ENCODE measurements at regions not wholly inside any gene's neighbourhood (a gene's known extent, or its start where the extent isn't known, plus 50 kb on each side); places are given as distances from the start of the nearest gene placed in this dataset.

DNA sequence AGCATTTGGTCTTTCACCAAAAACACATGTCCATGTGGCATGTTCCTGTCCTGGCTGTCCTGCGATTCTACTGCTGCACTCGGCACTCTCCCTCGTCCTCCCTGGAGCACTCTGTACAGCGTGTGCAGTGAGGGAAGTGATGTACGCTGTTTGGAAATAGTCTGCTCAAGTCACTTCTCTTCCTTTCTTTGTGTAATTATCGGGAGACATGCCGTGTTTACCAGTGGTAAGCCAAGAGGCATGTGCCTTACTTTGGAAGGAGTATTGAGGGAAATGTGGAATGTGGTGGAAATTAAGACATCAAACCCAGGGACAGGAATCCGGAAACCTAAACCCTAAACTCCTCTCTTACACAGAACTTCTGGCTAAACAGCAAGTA lies 268.5 kb upstream of the FOXQ1 start:
- DNase-seq (ENCODE audit: insufficient read length, low spot score), result no peak
- no peak for TF ChIP-seq POLR2AphosphoS5 (IDR thresholded peaks at IDR 0.05; ENCODE audit: low read depth, low read length)
- TF ChIP-seq POU2F2 (IDR thresholded peaks at IDR 0.05; ENCODE audit: low read depth, low read length), result no peak
- TF ChIP-seq SPI1 (IDR thresholded peaks at IDR 0.05; ENCODE audit: low read depth, low read length), result no peak
- no peak for TF ChIP-seq TAF1 (IDR thresholded peaks at IDR 0.05; ENCODE audit: low read depth, low read length)
- no peak for TF ChIP-seq PAX5 (IDR thresholded peaks at IDR 0.05; ENCODE audit: insufficient read depth, low read length, severe bottlenecking)
- no peak for TF ChIP-seq POLR2A (IDR thresholded peaks at IDR 0.05; ENCODE audit: low read depth, low read length)
- FAIRE-seq, result no peak

DNA sequence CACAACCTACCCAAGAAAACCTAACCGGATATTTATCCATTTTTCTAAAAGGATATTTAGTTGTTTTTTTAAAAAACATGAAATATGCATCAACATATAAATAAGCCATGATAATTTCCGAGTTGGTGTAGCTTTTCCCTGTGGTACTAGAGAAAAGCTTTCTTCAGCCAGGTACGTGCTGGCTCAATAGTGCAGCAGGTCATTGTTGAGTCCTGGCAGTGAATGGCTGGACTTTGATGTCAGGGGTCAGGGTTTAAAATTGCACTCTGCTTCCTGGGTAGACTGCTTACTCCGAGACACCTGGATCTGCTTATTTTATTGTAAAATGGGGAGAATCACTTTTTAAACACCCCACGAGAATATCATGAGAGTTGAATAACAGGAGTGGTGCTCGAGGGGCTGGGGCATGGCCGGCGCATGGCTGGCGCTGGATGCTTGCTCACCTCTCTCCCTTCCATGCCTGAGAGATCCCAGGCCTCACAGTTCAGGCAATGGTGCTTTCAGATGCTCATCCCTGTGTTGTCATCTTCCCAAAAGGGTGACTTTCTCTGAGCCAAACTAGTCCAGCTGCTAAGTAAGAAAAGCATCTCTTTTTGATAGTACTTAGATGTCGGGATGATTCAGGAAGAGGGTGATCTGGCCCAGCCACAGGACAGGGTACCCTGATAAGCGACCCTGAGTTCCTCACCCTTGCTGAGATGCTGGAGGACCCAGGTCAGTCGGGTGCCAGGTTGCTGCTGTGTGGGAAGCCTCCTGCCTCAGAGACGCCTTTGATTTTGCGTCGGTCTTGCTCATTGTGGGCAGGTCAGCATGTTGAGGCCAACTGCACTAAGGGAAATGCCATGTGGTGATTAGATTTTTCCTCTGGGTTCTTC lies 269.1 kb upstream of the FOXQ1 start:
- no peak for TF ChIP-seq POLR2A (IDR thresholded peaks at IDR 0.05; ENCODE audit: low read depth, low read length)
- no peak for TF ChIP-seq SPI1 (IDR thresholded peaks at IDR 0.05; ENCODE audit: low read depth, low read length)
- DNase-seq (ENCODE audit: insufficient read length, low spot score) (no peak), FAIRE-seq (no peak)

DNA sequence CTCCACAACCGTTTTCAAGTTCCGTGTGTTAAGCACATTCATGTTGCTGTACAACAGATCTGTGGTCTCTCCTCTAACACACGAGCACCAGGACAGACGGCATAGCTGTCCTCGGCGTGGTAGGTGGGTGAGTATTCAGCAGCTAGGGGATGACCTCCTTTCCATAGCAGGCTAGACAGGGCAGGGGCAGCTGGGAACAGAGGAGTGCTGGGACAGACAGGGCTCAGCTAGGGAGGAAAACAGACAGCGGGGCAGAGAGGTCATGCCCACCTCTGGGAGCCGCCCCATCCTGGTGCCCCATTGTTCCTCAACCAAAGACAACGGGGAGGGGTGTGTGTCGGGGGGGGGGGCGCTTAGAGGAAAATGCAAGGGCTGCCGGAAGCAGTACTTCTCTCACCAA lies 271.5 kb upstream of the FOXQ1 start:
- TF ChIP-seq TAF1 (IDR thresholded peaks at IDR 0.05; ENCODE audit: low read depth, low read length) (no peak), PAX5 (IDR thresholded peaks at IDR 0.05; ENCODE audit: insufficient read depth, low read length, severe bottlenecking) (no peak), SPI1 (IDR thresholded peaks at IDR 0.05; ENCODE audit: low read depth, low read length) (no peak), POU2F2 (IDR thresholded peaks at IDR 0.05; ENCODE audit: low read depth, low read length) (no peak), POLR2AphosphoS5 (IDR thresholded peaks at IDR 0.05; ENCODE audit: low read depth, low read length) (no peak), POLR2A (IDR thresholded peaks at IDR 0.05; ENCODE audit: low read depth, low read length) (no peak)
- no peak for FAIRE-seq
- DNase-seq (ENCODE audit: insufficient read length, low spot score), result no peak

DNA sequence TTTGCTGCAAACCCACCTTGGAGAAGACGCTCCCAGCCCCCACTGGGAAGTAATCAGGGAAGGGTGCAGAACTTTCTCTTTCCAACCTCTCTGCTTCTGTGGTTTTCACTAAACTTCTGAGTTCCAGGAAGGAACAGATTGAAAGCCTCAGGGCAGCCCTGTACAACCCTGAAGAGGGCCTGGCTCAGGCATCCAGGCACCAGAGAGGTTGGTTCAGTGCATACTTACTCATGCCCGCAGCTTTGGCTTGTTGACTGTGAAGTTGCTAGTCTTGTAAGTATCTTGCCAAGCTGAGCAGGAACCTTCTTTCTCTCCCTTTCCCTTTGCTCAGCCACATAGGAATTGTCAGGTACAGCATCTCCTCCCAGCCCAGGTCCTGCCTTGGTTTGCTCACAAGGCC lies 272.2 kb upstream of the FOXQ1 start:
- TF ChIP-seq PAX5 (IDR thresholded peaks at IDR 0.05; ENCODE audit: insufficient read depth, low read length, severe bottlenecking) (no peak), POLR2AphosphoS5 (IDR thresholded peaks at IDR 0.05; ENCODE audit: low read depth, low read length) (no peak), TAF1 (IDR thresholded peaks at IDR 0.05; ENCODE audit: low read depth, low read length) (no peak), SPI1 (IDR thresholded peaks at IDR 0.05; ENCODE audit: low read depth, low read length) (no peak), POU2F2 (IDR thresholded peaks at IDR 0.05; ENCODE audit: low read depth, low read length) (no peak), POLR2A (IDR thresholded peaks at IDR 0.05; ENCODE audit: low read depth, low read length) (no peak)
- DNase-seq (ENCODE audit: insufficient read length, low spot score) (no peak), FAIRE-seq (no peak)

DNA sequence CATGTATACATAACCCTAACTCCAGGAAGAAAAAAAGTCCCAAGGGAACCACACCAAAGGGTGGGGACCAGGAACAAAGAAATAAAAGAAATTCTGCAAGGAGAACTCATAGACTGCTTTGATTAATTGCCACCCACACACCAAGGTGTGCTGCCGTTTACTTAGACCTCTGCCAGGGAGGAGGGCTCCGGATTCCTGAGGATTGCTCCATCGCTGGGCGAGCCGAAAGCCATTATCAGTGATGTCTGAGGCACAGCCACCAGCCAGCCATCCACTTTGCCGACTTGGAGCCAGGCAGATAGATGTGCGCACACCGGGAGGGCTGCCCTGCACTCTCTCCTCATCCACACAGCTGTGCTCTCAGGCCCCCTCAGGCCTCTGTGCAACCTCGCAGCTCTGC lies 272.7 kb upstream of the FOXQ1 start:
- FAIRE-seq (no peak), DNase-seq (ENCODE audit: insufficient read length, low spot score) (no peak)
- TF ChIP-seq SPI1 (IDR thresholded peaks at IDR 0.05; ENCODE audit: low read depth, low read length), result no peak
- no peak for TF ChIP-seq POU2F2 (IDR thresholded peaks at IDR 0.05; ENCODE audit: low read depth, low read length)
- no peak for TF ChIP-seq POLR2A (IDR thresholded peaks at IDR 0.05; ENCODE audit: low read depth, low read length)
- TF ChIP-seq POLR2AphosphoS5 (IDR thresholded peaks at IDR 0.05; ENCODE audit: low read depth, low read length), result no peak

DNA sequence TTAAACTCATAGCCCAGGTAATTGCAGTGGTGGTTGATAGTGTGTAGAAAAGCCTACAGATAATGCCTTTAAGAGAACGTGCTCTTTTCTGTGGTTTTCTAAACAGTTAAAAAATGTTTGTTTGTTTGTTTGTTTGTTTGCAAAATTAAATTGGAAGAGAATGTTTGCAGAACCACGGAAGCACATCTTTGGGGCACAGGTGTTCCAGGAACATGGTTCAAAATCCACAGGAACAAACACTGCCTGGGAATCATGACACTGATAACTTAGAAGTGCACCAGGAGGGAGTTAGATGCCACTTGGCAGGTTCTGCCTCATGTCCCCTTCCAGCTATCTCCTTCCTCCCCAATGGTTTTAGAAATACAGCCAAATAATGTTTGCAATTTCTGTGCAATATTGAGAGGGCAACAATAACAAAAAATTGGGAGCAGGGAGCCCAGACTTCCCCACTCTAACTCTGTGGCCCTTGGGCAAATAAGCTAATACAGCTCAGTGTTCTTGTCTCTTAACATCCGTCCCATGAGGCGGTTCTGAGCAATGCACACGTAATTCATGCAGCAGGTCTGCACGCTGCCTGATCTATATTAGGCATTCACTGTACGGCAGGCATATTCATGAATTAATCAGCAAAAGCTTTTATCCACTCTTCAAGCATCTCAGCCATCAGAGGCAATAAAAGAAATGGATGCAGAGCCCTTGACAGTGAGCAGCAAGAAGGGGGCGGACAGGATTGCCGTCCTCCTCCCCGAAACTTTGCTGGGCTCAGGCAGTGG lies 274.3 kb upstream of the FOXQ1 start:
- no peak for FAIRE-seq
- TF ChIP-seq SPI1 (IDR thresholded peaks at IDR 0.05; ENCODE audit: low read depth, low read length) (no peak), POLR2AphosphoS5 (IDR thresholded peaks at IDR 0.05; ENCODE audit: low read depth, low read length) (no peak), PAX5 (IDR thresholded peaks at IDR 0.05; ENCODE audit: insufficient read depth, low read length, severe bottlenecking) (no peak), POLR2A (IDR thresholded peaks at IDR 0.05; ENCODE audit: low read depth, low read length) (no peak), POU2F2 (IDR thresholded peaks at IDR 0.05; ENCODE audit: low read depth, low read length) (no peak), TAF1 (IDR thresholded peaks at IDR 0.05; ENCODE audit: low read depth, low read length) (no peak)
- DNase-seq (ENCODE audit: insufficient read length, low spot score), result no peak

DNA sequence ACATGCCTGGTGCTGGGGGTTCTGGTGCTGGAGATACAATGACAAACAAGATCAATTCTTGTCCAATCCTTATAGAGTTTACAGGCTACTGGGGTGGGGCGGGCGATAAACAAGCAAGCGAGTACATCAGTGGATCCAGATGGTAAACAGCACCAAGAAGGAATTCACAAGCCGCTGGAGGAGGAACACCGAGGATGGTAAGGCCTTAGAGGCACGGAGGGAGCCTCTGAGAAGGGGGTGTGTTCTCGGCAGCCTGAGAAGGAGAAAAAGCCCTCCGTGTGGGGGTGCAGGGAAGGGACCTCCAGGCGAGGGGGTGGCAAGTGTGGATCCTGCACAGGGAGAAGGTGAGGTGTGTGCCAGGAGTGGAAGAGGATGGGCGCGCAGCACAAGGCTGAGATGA lies 276.5 kb upstream of the FOXQ1 start:
- FAIRE-seq (no peak), DNase-seq (ENCODE audit: insufficient read length, low spot score) (no peak)
- TF ChIP-seq POLR2A (IDR thresholded peaks at IDR 0.05; ENCODE audit: low read depth, low read length) (no peak), PAX5 (IDR thresholded peaks at IDR 0.05; ENCODE audit: insufficient read depth, low read length, severe bottlenecking) (no peak), POU2F2 (IDR thresholded peaks at IDR 0.05; ENCODE audit: low read depth, low read length) (no peak), POLR2AphosphoS5 (IDR thresholded peaks at IDR 0.05; ENCODE audit: low read depth, low read length) (no peak), SPI1 (IDR thresholded peaks at IDR 0.05; ENCODE audit: low read depth, low read length) (no peak), TAF1 (IDR thresholded peaks at IDR 0.05; ENCODE audit: low read depth, low read length) (no peak)

DNA sequence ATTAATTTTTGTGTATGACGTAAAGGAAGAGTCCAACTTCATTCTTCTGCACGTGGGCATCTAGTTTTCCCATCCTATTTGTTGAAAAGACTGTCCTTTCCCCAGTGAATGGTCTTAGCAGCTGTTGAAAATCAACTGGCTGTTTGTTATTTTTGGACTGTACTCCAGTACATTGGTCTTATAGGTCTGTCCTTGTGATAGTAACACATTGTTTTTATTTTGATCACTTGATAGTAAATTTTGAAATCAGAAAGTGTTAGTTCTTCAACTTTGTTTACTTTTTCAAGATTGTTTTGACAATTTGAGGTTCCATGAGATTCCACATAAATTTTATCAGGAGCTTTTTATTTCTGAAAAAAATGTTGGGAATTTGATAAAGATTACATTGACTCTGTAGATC lies 280.2 kb upstream of the FOXQ1 start:
- no peak for TF ChIP-seq POLR2A (IDR thresholded peaks at IDR 0.05; ENCODE audit: low read depth, low read length)
- DNase-seq (ENCODE audit: insufficient read length, low spot score), result no peak
- no peak for FAIRE-seq

DNA sequence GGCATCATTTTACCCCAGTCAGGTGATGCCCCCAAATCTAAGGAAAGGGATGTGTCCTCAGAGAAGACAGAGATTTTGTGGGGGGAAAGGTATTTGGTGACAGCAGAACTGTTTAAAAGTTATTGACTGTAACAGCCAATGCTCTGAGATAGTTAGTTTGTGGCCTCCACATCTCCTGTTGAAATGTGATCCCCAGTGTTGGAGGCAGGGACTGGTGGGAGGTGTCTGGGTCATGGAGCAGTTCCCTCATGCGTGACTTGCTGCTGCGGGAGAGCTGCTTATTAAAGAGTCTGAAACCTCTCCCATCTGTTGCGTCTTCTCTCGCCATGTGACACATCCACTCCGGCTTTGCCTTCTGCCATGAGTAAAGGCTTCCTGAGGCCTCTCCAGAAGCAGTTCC lies 282.8 kb upstream of the FOXQ1 start:
- TF ChIP-seq TAF1 (IDR thresholded peaks at IDR 0.05; ENCODE audit: low read depth, low read length), result no peak
- TF ChIP-seq SPI1 (IDR thresholded peaks at IDR 0.05; ENCODE audit: low read depth, low read length), result no peak
- TF ChIP-seq POLR2AphosphoS5 (IDR thresholded peaks at IDR 0.05; ENCODE audit: low read depth, low read length), result no peak
- no peak for TF ChIP-seq POLR2A (IDR thresholded peaks at IDR 0.05; ENCODE audit: low read depth, low read length)
- no peak for TF ChIP-seq POU2F2 (IDR thresholded peaks at IDR 0.05; ENCODE audit: low read depth, low read length)
- no peak for TF ChIP-seq PAX5 (IDR thresholded peaks at IDR 0.05; ENCODE audit: insufficient read depth, low read length, severe bottlenecking)
- FAIRE-seq (no peak), DNase-seq (ENCODE audit: insufficient read length, low spot score) (no peak)

DNA sequence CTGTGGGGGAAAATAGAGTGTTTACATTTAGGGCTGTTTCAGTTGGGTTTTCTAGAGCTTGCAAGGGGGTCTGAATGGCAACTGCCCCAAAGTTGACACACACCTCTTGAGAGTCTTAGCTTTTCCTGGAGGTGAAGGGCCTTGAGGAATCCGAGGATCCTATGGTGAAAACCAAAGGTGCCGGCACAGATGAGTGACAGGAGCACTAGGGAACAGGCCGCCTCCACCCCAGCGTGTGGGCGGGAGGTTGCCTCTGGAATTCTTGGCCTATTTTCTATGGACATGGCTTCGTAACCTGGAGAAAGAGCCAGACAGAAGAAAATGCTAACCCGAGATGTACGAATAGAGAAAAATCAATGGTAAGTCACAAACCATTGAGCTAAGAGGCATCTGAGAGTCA lies 283.2 kb upstream of the FOXQ1 start:
- DNase-seq (ENCODE audit: insufficient read length, low spot score) (no peak), FAIRE-seq (no peak)
- no peak for TF ChIP-seq SPI1 (IDR thresholded peaks at IDR 0.05; ENCODE audit: low read depth, low read length)
- TF ChIP-seq POLR2A (IDR thresholded peaks at IDR 0.05; ENCODE audit: low read depth, low read length), result no peak
- TF ChIP-seq TAF1 (IDR thresholded peaks at IDR 0.05; ENCODE audit: low read depth, low read length), result no peak
- TF ChIP-seq PAX5 (IDR thresholded peaks at IDR 0.05; ENCODE audit: insufficient read depth, low read length, severe bottlenecking), result no peak
- TF ChIP-seq POLR2AphosphoS5 (IDR thresholded peaks at IDR 0.05; ENCODE audit: low read depth, low read length), result no peak
- TF ChIP-seq POU2F2 (IDR thresholded peaks at IDR 0.05; ENCODE audit: low read depth, low read length), result no peak
